Endothelial cell of umbilical vein (primary cell): ENCODE measurements at regions not wholly inside any gene's neighbourhood (a gene's known extent, or its start where the extent isn't known, plus 50 kb on each side); places are given as distances from the start of the nearest gene placed in this dataset.

Source experiments
- BruUV-seq: library from RNA; stranded (reverse); fragments of 400-500 nt; replicated peaks from 2 replicates; lab custom pipeline; 2021; lab: Mats Ljungman, UMichigan
- CTCF ChIA-PET: fragments of 300-600, 350-600 bp; sonication (Branson Sonifier 250); formaldehyde crosslinking; loops from one replicate; lab custom pipeline; 2021; ENCODE audit warnings: antibody characterized with exemption, inconsistent platforms; lab: Charles Lee
- POLR2A ChIA-PET: fragments of 300-600, 350-600 bp; sonication (Branson Sonifier 250); formaldehyde crosslinking; loops from one replicate; lab custom pipeline; 2021; ENCODE audit warnings: antibody characterized with exemption, inconsistent platforms; lab: Charles Lee
- DNase-seq: peaks from one replicate; pipeline ENCODE4 v3.0.0-alpha.2; 2011; ENCODE audit warnings: low read depth, low spot score
- FAIRE-seq: peaks from 2 replicates; lab custom pipeline; 2011; peaks lifted over from hg19 to GRCh38; lab: Jason Lieb, UNC
- H2AFZ ChIP-seq: 2 replicates; pipeline ENCODE4 v1.6.0; 2012; ENCODE audit warnings: low read depth, low read length, control low read depth, inconsistent platforms
- H3K27ac ChIP-seq: 2 replicates; pipeline ENCODE4 v1.5.1; 2011; ENCODE audit warnings: low read depth, mild to moderate bottlenecking, control low read depth, low read length, moderate library complexity; ENCODE audit not compliant: insufficient read depth
- H3K27me3 ChIP-seq, 2 experiments: 2 replicates each; pipeline versions ENCODE4 v1.6.0 to v1.6.1; 2011; ENCODE audit warnings: low read length in 2 of 2, mixed read lengths in 1 of 2; ENCODE audit not compliant: control insufficient read depth in 2 of 2, insufficient read depth in 2 of 2
- H3K36me3 ChIP-seq, 2 experiments: 2 replicates in 1 of 2; 3 replicates in 1 of 2; pipeline ENCODE4 v1.5.1; 2011; ENCODE audit warnings: low read length in 2 of 2, mild to moderate bottlenecking in 1 of 2, moderate library complexity in 1 of 2; ENCODE audit not compliant: control insufficient read depth in 2 of 2, insufficient read depth in 2 of 2; ENCODE audit errors: extremely low read depth in 1 of 2
- H3K4me1 ChIP-seq: 3 replicates; pipeline ENCODE4 v1.5.1; 2011; ENCODE audit warnings: mild to moderate bottlenecking, low read length; ENCODE audit not compliant: control insufficient read depth, insufficient read depth; ENCODE audit errors: extremely low read depth
- H3K4me2 ChIP-seq: 2 replicates; pipeline ENCODE4 v1.6.1; 2011; ENCODE audit warnings: low read length, control low read depth, mixed read lengths; ENCODE audit not compliant: insufficient read depth
- H3K4me3 ChIP-seq, 3 experiments: fragments of 200-600 bp in 1 of 3; sonication (generic), shearing (Covaris generic) in 1 of 3; replicated peaks in 1 of 3; 2 replicates each; pipeline ENCODE4 v1.5.1; 2011 to 2016; ENCODE audit warnings: control low read depth in 3 of 3, low read length in 3 of 3, mild to moderate bottlenecking in 2 of 3, inconsistent platforms in 1 of 3, low read depth in 1 of 3, moderate library complexity in 1 of 3; ENCODE audit not compliant: insufficient read depth in 1 of 3
- H3K79me2 ChIP-seq: 2 replicates; pipeline ENCODE4 v1.6.0; 2012; ENCODE audit warnings: low read length, inconsistent platforms; ENCODE audit not compliant: control insufficient read depth, insufficient read depth
- H3K9ac ChIP-seq: replicated peaks from 2 replicates; pipeline ENCODE3; 2011; ENCODE audit warnings: low read length, control low read depth; ENCODE audit not compliant: insufficient read depth; ENCODE audit errors: extremely low read depth
- H3K9me1 ChIP-seq: replicated peaks from 3 replicates; pipeline ENCODE4 v1.6.0; 2011; ENCODE audit warnings: mild to moderate bottlenecking, low read length; ENCODE audit not compliant: control insufficient read depth, insufficient read depth; ENCODE audit errors: extremely low read depth
- H3K9me3 ChIP-seq: replicated peaks from 2 replicates; pipeline ENCODE4 v1.5.1; 2012; ENCODE audit warnings: low read length, inconsistent platforms; ENCODE audit not compliant: control insufficient read depth, insufficient read depth
- H4K20me1 ChIP-seq: replicated peaks from 2 replicates; pipeline ENCODE3; 2011; ENCODE audit warnings: mild to moderate bottlenecking, low read length; ENCODE audit not compliant: control insufficient read depth, insufficient read depth; ENCODE audit errors: extremely low read depth
- CTCF ChIP-seq, 2 donors: IDR thresholded peaks; 1 replicate in 1 of 2; 2 replicates in 1 of 2; pipeline ENCODE4 v1.5.1; 2011; ENCODE audit warnings: low read length in 2 of 2, mild to moderate bottlenecking in 2 of 2, moderate library complexity in 2 of 2, control low read depth in 1 of 2, inconsistent platforms in 1 of 2, low read depth in 1 of 2; ENCODE audit not compliant: insufficient read depth in 1 of 2; ENCODE audit errors: extremely low read depth in 1 of 2
- EZH2 ChIP-seq: IDR thresholded peaks from 2 replicates; pipeline ENCODE4 v1.6.1; 2012; ENCODE audit warnings: borderline replicate concordance, low read depth, mild to moderate bottlenecking, moderate library complexity, low read length, inconsistent platforms; ENCODE audit not compliant: severe bottlenecking
- FOS ChIP-seq: IDR thresholded peaks from 2 replicates; pipeline ENCODE4 v1.6.1; 2011; ENCODE audit warnings: mild to moderate bottlenecking, low read length, moderate library complexity, borderline replicate concordance; ENCODE audit not compliant: insufficient read depth
- GATA2 ChIP-seq: IDR thresholded peaks from 2 replicates; pipeline ENCODE4 v1.7.0; 2011; ENCODE audit warnings: low read depth, mild to moderate bottlenecking, moderate library complexity, mixed read lengths, low read length; ENCODE audit not compliant: insufficient read length, insufficient read depth
- JUN ChIP-seq: IDR thresholded peaks from 2 replicates; pipeline ENCODE4 v1.6.1; 2011; ENCODE audit warnings: borderline replicate concordance, low read depth; ENCODE audit not compliant: insufficient read length, insufficient read depth
- MAX ChIP-seq: IDR thresholded peaks from 2 replicates; pipeline ENCODE4 v1.6.1; 2011; ENCODE audit not compliant: insufficient read depth, insufficient read length
- MYC ChIP-seq: IDR thresholded peaks from one replicate; pipeline ENCODE4 v1.6.1; 2011; ENCODE audit warnings: mild to moderate bottlenecking, low read depth, low read length
- POLR2A ChIP-seq: IDR thresholded peaks from 2 replicates; pipeline ENCODE4 v1.6.1; 2012; ENCODE audit warnings: low read depth, mild to moderate bottlenecking, control low read depth, low read length
- POLR2AphosphoS5 ChIP-seq: IDR thresholded peaks from 2 replicates; pipeline ENCODE4 v1.6.1; 2012; ENCODE audit warnings: low read depth, mild to moderate bottlenecking, control low read depth, low read length, moderate library complexity; ENCODE audit not compliant: insufficient read depth
- dilution Hi-C: fragments of 300-500 bp; cut with MboI; formaldehyde crosslinking; loops from one replicate; pipeline ENCODE4 v1.15.0; 2019; ENCODE audit warnings: low sequenced_read_pairs; ENCODE audit not compliant: extremely low pct_ligation_motif_present
- intact Hi-C: fragments of 100-400 bp; cut with micrococcal nuclease; formaldehyde crosslinking; loops from one replicate; pipeline ENCODE4 v1.10.0; 2022

- Histone ChIP-seq H3K9me1 (no peaks in the 10 kb centered on the region), H3K9me3 (no peaks in the 10 kb centered on the region), H3K9ac (no peak overlapping the region), H3K4me2 (no peak overlapping the region), H2AFZ (no peak overlapping the region), H3K36me3 (no peaks in the 10 kb centered on the region), H3K4me1 (no peaks in the 10 kb centered on the region), H3K27me3 (no peaks in the 10 kb centered on the region), H3K27ac (no peak overlapping the region), H4K20me1 (no peaks in the 10 kb centered on the region), H3K79me2 (no peaks in the 10 kb centered on the region), H3K4me3 (no peak overlapping the region)
- dilution Hi-C loops, result no loop called here
- no TSS peak for BruUV-seq
- TF ChIP-seq CTCF (IDR thresholded peaks at IDR 0.05; ENCODE audit: extremely low read depth in 1 of 2, insufficient read depth in 1 of 2, low read depth in 1 of 2, low read length in 2 of 2), result no peak
- no peak for TF ChIP-seq MYC
- no peak for TF ChIP-seq EZH2
- TF ChIP-seq MAX, result no peak
- TF ChIP-seq GATA2, result no peak
- TF ChIP-seq FOS, result no peak
- no peak for TF ChIP-seq POLR2AphosphoS5
- no peak for TF ChIP-seq POLR2A
- TF ChIP-seq JUN, result no peak
- FAIRE-seq (no peak), DNase-seq (no peak)
- POLR2A ChIA-PET, result no interaction called here
- intact Hi-C loops, result no loop called here
- CTCF ChIA-PET, result interaction anchor here (1.3 to 1.6 kb wide), 2 partner anchors 36 to 49 kb away, joined by 3 read pairs; no protein-coding TSS in a partner anchor
These were observed 955.2 kb upstream of the NR2F2 start for GRCh38 chr15:95375281-95375680.
